Right atrium auricular region (tissue), 2 donors: ENCODE measurements at regions not wholly inside any gene's neighbourhood (a gene's known extent, or its start where the extent isn't known, plus 50 kb on each side); places are given as distances from the start of the nearest gene placed in this dataset.
"Not testable (repeated sequence)": the region's sequence is repeated elsewhere in the genome, so short reads cannot be mapped to it uniquely, and the experiment has no call there.

Experiments used
- DNase-seq: peaks from one replicate; pipeline ENCODE4 v3.0.0-alpha.2; 2019; ENCODE audit warnings: low spot score
- H3K27ac ChIP-seq, 2 donors: fragments of 200-600 bp; sonication (generic); 1 replicate in 1 of 2; 2 replicates in 1 of 2; pipeline ENCODE4 v1.5.1; 2016 to 2019
- H3K27me3 ChIP-seq, 2 donors: fragments of 200-600 bp; sonication (generic); one replicate each; pipeline versions ENCODE4 v1.5.1 to v1.6.0; 2017 to 2019
- H3K36me3 ChIP-seq: fragments of 200-600 bp; sonication (generic); one replicate; pipeline ENCODE4 v1.5.1; 2016
- H3K4me1 ChIP-seq, 2 donors: fragments of 200-600 bp; sonication (generic); one replicate each; pipeline versions ENCODE4 v1.5.1 to v1.6.0; 2017 to 2019
- H3K4me3 ChIP-seq, 2 donors: fragments of 200-600 bp; sonication (generic); 1 replicate in 1 of 2; 2 replicates in 1 of 2; pipeline ENCODE4 v1.5.1; 2017 to 2019; ENCODE audit warnings: mild to moderate bottlenecking in 1 of 2, moderate library complexity in 1 of 2
- H3K9me3 ChIP-seq, 2 donors: fragments of 200-600 bp; sonication (generic); one replicate each; pipeline ENCODE4 v1.5.1; 2019
- TF ChIP-seq, protein P1 (sequence below), 2 donors: fragments of 200-600 bp; sonication (generic); IDR thresholded peaks; one replicate each; pipeline ENCODE4 v1.5.1; 2019; ENCODE audit warnings: antibody characterized with exemption in 2 of 2

GRCh38 chr11:34825315-34825669, 90.9 kb downstream of the APIP start:
- Histone ChIP-seq H3K36me3 (no peaks in the 10 kb centered on the region), H3K4me1 (peaks cover 0 to 2% of the 10 kb centered on the region in 2 donors), H3K9me3 (no peaks in the 10 kb centered on the region), H3K27me3 (no peaks in the 10 kb centered on the region), H3K4me3 (no peak overlapping the region), H3K27ac (no peak overlapping the region)
- DNase-seq, result no peak
- TF ChIP-seq, protein P1, sequence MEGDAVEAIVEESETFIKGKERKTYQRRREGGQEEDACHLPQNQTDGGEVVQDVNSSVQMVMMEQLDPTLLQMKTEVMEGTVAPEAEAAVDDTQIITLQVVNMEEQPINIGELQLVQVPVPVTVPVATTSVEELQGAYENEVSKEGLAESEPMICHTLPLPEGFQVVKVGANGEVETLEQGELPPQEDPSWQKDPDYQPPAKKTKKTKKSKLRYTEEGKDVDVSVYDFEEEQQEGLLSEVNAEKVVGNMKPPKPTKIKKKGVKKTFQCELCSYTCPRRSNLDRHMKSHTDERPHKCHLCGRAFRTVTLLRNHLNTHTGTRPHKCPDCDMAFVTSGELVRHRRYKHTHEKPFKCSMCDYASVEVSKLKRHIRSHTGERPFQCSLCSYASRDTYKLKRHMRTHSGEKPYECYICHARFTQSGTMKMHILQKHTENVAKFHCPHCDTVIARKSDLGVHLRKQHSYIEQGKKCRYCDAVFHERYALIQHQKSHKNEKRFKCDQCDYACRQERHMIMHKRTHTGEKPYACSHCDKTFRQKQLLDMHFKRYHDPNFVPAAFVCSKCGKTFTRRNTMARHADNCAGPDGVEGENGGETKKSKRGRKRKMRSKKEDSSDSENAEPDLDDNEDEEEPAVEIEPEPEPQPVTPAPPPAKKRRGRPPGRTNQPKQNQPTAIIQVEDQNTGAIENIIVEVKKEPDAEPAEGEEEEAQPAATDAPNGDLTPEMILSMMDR (IDR thresholded peaks at IDR 0.05), result no peak

DNA sequence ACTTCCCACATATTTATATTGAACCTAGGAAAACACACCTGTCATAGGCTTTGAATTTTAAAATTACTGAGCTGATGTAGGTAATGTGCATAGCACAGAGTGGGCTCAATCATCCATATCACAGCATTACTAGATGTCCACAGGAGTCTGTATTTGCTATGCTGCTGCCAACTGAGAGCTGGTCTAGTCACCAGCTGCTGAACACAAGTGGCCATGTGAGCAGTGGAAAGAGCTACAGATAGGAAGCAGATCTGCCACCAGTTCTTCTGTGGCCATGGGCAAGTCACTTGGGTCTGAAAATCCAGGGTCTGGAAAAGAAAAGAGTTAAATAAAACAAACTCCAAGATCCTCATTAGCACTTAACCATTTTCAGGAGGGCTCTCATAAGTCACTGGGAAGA, 91.8 kb downstream of the APIP start:
- H3K27ac ChIP-seq, result no peak overlapping the region
- no peaks in the 10 kb centered on the region for H3K4me1 ChIP-seq
- no peaks in the 10 kb centered on the region for H3K27me3 ChIP-seq
- no peak for DNase-seq
- no peaks in the 10 kb centered on the region for H3K36me3 ChIP-seq
- TF ChIP-seq, protein P1 (IDR thresholded peaks at IDR 0.05), result no peak
- H3K9me3 ChIP-seq, result no peaks in the 10 kb centered on the region
- H3K4me3 ChIP-seq, result no peak overlapping the region

GRCh38 chr11:34823639-34824038, 92.5 kb downstream of the APIP start:
- DNase-seq, result no peak
- no peak overlapping the region for H3K4me3 ChIP-seq
- no peaks in the 10 kb centered on the region for H3K4me1 ChIP-seq
- TF ChIP-seq, protein P1 (IDR thresholded peaks at IDR 0.05), result no peak
- no peaks in the 10 kb centered on the region for H3K9me3 ChIP-seq
- H3K27ac ChIP-seq, result no peak overlapping the region
- no peaks in the 10 kb centered on the region for H3K27me3 ChIP-seq
- no peaks in the 10 kb centered on the region for H3K36me3 ChIP-seq

GRCh38 chr11:34823197-34823596, 93.0 kb downstream of the APIP start:
- no peak for DNase-seq

DNA sequence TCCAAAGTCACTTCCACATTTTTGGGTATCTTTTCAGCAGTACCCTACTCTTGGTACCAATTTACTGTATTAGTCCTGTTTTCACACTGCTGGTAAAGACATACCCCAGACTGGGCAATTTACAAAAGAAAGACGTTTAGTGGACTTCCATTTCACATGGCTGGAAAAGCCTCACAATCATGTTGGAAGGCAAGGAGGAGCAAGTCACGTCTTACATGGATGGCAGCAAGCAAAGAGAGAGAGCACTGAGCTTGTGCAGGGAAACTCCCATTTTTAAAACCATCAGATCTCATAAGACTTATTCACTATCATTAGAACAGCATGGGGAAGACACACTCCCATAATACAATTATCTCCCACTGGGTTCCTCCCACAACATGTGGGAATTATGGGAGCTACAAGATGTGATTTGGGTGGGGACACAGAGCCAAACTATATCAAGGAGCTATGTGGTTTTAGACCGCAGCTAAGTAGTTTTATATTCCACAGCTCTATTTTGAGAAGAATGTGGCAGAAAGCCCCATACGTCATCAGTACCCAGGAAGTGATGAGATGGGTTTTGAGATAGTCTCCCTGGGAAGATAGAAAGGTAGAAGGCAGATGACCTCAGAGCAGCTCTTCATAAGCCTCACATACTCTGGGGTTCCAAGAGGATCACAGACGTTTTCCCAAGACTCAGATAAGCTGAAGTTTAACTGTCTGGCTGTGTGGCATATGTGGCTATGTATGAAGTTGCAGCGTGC, 96.3 kb downstream of the APIP start:
- no peaks in the 10 kb centered on the region for H3K9me3 ChIP-seq
- no peaks in the 10 kb centered on the region for H3K36me3 ChIP-seq
- no peak for DNase-seq
- no peaks in the 10 kb centered on the region for H3K4me1 ChIP-seq
- TF ChIP-seq, protein P1 (IDR thresholded peaks at IDR 0.05), result no peak
- no peaks in the 10 kb centered on the region for H3K27me3 ChIP-seq
- no peak overlapping the region for H3K4me3 ChIP-seq
- no peak overlapping the region for H3K27ac ChIP-seq

More at GRCh38 chr11:34823197-34823596, 93.0 kb downstream of the APIP start:
- Histone ChIP-seq H3K36me3 (no peaks in the 10 kb centered on the region), H3K27me3 (no peaks in the 10 kb centered on the region), H3K9me3 (no peaks in the 10 kb centered on the region), H3K4me1 (no peaks in the 10 kb centered on the region), H3K4me3 (no peak overlapping the region), H3K27ac (no peak overlapping the region)
- TF ChIP-seq, protein P1 (IDR thresholded peaks at IDR 0.05), result no peak

DNA sequence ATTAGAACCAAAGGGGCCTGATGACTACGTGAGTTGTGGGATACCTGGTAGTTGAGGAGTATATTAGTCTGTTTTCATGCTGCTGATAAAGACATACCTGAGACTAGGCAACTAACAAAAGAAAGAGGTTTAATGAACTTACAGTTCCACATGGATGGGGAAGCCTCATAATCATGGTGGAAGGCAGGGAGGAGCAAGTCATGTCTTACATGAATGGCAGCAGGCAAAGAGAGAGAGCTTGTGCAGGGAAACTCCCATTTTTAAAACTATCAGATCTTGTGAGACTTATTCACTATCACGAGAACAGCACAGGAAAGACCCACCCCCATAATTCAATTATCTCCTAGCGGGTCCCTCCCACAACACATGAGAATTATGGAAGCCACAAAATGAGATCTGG, 98.4 kb downstream of the APIP start:
- not testable (repeated sequence) for H3K36me3 ChIP-seq, H3K4me3 ChIP-seq, H3K27ac ChIP-seq, H3K27me3 ChIP-seq, DNase-seq, H3K9me3 ChIP-seq, H3K4me1 ChIP-seq
